ENCODE measurements at regions not wholly inside any gene's neighbourhood (a gene's known extent, or its start where the extent isn't known, plus 50 kb on each side); places are given as distances from the start of the nearest gene placed in this dataset.
"Not testable (repeated sequence)": the region's sequence is repeated elsewhere in the genome, so short reads cannot be mapped to it uniquely, and the experiment has no call there.

DNA sequence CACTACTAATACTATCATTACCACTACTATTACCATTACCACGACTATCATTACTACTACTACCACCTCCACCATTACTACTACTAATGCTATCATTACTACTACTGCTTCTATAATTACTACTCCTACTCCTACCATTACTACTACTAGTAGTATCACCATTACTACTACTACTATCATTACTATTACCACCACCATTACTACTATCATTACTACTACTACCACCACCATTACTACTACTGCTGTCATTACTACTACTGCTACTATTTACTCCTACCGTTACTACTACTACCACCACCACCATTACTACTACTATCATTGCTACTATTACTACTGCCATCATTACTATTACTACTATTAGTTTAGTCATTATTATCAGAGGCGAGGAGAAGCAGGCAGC, 140.9 kb upstream of the KCNJ15 start:
- no peak for DNase-seq

DNA sequence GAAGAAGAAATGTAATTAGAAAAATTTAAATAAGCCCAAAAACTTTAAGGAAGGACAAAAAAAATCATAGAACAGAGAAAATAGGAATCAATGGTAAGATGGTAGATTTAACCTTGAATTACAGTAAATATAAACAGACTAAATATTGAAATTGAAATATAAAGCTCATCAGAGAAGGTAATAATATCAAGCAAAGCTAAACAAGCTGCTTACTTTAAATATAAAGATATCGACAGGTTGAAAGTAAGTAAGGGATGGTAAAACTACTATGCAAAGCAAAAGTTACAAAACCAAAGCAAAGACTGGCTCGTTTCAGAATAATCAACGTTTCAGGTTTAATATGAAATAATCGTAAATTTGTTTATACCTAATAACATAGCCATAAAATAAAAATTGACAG, 137.0 kb upstream of the KCNJ15 start:
- DNase-seq = no peak

DNA sequence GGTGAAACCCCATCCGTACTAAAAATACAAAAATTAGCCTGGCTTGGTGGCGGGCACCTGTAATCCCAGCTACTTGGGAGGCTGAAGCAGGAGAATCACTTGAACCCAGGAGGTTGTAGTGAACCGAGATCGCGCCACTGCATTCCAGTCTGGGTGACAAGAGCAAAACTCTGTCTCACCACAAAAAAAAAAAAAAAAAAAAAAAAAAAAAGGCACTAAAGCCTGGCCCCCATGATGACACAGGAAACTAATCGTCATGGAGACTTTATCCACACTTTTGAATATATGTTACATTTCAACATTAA, 136.2 kb upstream of the KCNJ15 start:
- not testable (repeated sequence) for DNase-seq

DNA sequence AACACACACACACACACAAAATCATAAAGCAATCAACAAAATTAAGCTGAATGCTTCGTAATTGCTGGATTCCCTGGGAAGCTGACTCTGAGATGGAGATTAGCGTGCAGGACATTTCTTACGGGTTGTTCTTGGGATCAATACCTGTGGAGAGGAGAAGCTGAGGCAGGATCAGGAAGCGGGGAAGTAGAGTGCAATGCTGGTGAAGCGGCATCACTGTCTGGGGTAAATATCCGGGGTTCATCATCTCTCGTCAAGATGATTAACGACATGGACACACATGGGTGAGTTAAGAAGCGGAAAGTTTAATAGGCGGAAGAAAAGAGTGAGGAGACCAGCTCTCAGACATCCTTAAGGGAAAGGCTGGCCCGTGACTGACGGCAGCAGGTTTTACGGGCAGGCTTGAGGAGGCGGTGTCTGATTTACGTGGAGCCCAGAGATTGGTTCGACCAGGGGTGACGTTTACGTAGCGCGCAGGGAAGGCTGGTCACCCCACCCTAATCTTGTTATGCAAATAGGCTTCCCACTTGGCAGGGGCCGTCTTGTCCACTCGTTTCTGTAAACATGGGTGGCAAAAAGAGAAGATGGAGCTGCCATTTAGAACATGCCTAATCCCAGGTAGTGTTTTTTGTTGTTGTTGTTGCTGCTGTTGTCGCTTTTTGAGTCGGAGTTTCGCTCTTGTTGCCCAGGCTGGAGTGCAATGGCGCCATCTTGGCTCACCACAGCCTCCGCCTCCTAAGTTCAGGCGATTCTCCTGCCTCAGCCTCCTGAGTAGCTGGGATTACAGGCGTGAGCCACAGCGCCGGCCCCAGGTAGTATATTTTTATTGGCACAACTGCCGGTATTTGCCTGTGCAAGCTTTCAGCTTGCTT, 135.6 kb upstream of the KCNJ15 start:
- no peak for DNase-seq

DNA sequence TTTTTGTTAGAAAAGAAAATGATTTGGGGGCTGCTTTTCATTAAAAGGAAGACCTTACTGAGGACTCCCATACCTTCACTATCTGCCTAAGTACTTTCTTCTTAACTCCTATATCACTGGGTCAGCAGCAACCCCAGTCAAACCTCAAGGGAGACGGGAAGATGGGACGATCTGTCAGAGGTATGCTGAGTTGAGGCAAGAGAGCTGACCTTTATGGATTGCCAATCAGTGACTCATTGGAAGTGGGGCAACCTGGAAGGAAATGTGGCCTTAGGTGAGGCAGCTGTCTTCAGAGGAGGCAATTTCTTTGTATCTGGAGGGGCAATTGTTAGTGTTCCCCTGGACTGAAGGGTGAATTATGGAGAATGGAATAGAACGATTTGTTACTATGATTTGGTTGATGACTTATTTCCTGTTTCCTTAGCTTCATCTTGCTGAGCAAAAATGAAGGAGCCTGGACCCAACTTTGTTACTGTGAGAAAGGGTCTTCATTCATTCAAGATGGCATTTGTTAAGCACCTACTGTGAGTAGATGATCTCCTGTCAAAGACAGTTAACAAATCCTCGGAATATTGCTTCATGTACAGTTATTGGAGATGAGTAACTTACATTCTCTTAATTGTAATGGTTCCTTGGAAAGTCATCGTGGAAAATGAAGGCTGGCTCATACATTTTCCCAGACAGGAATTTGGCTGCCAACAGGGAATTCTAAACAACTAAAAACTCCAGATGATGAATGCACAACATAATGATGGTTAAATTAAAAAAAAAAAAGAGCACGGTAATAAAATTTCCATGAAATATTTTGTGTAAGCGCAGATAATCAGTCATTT, 134.7 kb upstream of the KCNJ15 start:
- no peak for DNase-seq

DNA sequence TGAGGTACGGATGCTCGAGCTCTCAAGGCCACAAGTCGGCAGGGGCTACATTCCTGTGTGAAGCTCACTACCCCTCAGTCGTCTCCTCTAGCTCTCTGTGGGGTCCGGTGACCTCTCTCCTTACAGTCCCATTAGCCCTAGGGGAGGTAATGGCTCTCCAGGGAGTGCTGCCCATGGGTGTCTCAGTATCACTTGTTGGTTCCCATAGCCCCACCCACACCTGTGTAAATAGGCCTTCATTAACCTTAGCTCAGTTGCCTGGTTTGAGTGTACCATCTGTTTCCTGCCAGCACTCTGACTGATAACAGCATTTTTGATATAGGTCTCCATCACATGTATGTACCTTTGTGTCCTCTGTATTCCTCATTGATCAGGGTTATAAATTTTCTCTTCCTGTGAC, 133.2 kb upstream of the KCNJ15 start:
- no peak for DNase-seq

DNA sequence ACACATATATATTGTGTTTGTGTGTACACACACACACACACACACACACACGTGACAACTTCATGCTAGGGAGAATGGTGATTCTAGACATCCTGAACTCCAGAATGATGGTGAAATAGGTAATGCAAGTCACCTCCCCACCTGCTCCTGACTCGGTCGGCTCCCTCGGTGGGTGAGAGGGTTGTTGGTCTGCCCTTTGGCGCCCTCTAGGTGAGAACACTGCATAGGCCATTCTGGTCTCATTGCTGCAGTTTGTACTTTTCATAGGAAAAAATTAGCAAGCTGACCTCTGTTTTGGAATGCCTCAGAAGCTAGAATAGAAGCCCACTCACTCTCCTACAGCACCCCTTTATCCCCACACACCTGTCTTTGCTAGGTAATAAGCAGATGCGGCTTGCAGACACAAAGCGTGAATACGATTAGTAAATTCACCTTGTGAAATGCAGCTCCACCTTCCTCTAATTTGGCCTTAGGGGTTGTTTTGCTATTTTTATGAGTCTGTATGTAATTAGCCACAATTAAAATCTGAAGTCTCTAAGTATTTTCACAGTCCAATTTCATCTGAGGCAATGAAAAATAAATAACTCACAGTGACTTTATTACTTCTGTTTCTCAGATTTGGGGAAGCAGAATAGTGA, 130.0 kb upstream of the KCNJ15 start:
- peak; percentile 52 for DNase-seq

DNA sequence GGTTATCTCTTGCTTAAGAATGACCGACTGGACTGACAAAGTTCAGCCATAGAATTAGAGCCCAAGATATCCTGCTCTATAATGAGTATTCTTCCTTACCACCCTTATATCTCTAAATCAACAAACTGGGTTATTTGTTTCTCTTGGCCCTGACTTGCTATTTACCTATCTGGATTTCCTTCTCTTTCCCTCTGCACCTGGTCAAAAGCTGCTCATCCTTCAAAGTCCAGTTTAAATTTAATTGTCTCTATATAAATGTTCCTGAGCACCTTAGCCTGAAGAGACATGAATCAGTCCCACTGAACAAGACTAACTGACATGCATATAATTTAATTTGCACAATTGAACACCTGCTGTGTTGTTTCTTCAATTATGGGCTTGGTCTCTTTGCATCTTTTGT, 127.1 kb upstream of the KCNJ15 start:
- DNase-seq = no peak

DNA sequence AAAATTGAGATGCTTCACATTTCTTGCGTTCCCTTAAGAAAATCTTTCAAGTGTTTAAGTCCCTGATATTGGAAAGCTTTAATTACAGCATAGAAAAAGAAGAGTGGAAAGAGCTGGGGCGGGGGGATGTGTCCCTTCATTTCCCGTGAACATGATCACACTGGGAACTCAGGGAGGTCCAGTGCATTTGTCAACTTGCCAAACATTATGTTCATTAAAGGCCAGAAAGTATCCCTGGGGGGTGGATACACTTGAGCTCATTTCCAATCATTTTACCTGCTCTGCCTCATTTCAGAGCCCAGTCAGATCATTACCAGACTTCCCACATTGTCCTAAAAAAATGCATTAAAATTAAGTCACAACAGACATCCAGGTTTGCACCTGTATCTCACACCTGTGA, 123.6 kb upstream of the KCNJ15 start:
- no peak for DNase-seq

DNA sequence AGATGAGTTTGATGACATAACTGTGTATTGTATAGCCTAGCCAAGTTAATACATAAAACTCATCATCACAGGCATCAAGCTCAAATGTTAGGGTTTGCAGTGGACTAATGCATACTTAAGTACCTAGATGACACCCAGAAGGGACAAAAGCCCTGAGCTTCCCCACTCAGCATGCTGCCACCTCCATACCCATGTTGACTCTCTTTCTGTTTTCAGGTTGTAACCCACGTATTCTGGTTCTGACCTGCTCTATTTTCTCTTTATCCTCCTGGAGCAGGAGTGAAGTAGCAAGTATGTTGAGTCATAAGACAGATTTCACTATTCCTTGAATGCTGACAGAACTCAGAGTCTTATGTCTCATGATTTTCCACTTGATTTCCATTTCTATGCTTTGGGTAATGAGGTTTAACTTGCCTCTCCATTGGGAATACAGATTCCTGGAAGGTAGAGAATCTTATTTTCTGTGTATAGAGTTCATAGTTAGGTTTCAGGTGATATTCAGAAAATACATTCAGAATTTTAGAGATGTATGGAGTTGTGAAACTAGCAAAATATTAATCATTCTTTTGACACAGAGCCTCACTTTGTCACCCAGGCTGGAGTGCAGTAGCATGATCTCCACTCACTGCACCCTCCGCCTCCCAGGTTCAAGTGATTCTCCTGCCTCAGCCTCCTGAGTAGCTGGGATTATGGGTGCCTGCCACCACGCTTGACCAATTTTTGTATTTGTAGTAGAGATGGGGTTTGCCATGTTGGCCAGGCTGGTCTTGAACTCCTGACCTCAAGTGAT, 122.5 kb upstream of the KCNJ15 start:
- no peak for DNase-seq

DNA sequence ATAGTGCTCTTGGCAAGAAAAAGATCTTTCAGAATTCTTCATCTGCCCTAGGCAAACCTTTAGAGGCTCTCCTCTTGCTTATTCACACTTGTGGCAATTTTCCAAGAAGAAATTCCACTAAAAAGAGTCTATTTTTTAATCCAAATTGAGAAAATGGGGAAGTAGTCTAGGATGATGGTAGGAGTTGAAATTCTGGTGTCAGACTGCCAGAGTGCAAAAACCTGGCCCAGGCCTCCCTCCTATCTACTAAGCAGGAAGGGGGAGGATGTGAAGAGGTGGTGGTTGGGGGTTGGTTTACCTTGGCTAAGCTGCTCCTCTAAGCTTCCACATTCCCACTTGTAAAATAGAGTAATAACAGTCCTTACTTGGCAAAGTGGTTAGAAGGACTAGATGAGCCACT, 120.6 kb upstream of the KCNJ15 start:
- DNase-seq = peak; percentile 37

DNA sequence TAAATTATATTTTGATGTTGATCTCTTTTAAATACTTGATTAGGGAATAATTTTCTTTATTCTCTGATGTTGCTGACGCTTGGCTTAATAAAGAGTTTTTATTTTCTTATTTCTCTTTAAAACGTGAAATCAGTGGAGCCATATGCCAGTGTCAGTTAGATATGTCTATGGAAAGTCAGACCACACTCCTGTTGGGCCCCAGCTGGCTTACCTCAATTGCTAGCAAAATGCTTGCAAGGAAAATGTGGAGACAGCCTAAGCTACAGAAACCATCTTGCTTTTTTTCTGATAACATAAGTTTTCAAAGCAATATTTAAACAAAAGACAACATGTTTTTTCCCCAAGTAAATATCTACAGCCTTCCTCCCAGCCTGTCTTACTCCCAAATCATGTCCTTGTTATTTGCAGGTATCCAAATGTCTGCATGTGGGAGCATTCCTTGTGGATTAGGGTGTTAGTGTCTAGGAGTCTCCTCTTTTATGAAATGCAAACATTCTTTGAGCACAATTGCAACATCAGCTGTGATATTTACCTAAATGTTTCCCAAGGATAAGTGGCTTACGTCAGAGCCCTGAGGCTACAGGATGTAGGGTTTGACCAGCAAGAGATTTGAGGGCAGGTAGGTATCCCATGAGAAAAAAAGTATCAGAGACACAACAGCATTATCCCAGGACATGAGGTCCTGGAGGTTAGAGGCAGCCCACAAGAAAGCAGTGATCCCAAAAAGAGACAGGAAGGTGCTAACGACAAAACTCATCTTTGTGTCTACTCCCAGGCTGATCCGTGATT, 117.2 kb upstream of the KCNJ15 start:
- peak; percentile 63 for DNase-seq

DNA sequence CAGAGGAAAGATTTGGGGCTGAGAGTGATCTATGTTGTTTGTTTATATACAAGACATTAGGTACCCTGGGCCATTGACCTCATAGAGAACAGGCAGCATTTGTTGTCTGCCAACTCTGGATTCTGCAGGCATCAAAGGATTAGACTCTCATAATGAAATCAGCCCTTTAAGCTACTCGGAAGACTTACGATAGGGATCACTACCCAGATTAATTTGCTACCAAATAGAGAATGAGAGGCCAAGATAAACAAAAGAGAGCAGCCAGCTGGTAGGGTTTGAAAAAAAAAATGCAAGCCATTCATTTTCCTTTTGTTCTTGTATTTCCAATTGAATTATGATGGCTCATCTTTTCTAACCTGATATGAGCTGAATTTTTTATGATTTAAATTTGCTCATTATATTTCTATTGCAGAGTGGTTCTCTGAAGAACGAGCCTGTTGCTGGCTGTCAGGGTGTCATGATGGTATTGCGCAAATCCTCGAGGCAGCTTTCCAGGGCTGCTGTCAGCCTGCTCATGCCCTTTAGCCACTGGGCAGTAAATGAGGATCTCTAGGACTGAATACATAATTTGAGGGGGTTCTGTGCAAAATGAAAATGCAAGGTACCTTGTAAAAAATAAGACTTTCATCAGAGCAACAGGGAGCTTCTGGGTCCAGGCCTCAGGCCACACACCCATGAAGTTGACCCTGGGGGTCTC, 116.4 kb upstream of the KCNJ15 start:
- peak; percentile 46 for DNase-seq

DNA sequence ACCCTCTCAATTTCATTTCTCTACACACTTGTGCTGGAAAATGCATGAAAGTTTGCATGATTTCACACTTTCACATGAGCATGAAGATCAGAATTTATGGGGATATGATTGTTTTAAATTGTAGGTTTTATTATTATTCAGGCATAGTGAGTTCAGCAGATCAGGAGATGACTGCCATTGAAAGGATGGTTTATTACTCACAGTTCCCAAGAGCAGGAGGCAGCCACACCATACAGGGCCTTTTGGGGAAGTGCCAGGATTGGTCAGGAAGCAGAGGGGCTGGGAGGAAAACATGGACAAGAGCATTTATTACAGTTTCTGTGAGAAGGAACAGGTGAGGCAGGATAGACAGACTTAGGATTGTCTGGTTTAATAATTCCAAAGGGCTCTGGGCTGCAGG, 114.6 kb upstream of the KCNJ15 start:
- no peak for DNase-seq

DNA sequence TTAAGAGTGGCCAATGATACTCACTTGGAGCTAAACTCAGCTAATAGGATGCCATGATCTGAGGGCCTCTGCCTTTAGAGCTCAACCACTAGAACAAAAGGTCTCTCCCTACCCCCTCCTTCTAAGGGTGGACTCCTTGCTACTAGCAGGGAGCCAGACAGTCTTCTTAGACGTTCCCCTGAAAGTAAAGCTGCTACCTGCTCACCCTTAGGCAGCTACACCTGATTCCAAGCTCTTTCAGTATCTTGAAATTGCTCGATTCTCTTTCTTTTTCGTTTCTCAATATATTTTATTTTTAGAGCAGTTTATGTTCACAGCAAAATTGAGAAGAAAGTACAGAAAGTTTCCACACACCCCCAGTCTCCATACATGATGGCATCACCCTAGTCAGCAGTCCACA, 112.6 kb upstream of the KCNJ15 start:
- DNase-seq = no peak

DNA sequence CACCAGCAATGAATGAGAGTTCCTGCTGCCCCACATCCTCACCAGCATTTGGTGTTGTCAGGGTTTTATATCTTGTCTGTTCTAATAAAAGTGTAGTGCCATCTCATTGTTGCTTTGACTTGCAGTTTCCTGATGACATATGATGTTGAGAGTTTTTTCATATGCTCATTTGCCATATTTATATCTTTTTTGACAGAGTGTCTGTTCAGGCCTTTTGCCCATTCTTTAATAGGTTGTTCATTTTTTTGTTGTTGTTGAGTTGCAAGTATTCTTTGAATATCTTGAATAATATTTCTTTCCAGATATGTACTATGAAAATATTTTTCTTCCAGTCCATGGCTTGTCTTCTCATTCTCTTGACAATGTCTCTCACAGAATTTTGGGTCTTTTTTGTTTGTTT, 111.7 kb upstream of the KCNJ15 start:
- no peak for DNase-seq

DNA sequence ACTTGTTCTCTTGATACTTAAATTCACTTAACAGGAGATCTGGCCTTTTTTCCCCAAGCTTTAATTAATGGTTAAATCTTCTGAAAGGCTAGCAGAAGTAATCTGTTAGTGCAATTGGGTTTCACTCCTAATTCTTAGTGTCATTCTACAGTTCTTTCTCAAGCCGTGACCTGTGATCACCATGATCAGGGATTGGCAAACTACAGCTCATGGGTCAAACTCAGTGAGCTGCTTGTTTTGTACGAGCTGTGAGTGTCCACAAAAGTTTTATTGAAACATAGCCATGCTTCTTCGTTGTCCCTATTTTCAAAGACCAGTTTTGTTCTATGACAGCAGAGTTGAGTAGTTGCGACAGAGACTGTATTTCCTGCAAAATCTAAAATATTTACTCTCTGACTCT, 109.4 kb upstream of the KCNJ15 start:
- no peak for DNase-seq

DNA sequence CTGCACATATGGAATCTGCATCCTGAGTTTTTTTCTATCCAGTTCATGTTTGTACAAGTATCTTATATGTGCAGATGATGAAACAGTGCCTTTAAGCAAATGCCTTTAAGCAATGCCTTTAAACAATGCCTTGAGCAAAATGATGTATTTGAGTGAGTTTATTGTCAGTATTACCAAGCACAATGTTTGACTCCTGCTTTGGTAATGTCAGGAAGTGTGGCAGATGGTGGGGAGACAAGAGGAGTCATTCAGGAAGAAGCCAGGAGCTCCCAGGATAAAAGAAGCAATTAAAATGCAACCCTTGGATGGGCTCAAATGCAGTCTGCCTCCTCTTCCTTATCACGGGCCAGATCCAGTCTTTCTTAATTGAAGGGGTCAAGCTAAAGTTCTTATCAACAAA, 108.7 kb upstream of the KCNJ15 start:
- DNase-seq = peak; percentile 11

DNA sequence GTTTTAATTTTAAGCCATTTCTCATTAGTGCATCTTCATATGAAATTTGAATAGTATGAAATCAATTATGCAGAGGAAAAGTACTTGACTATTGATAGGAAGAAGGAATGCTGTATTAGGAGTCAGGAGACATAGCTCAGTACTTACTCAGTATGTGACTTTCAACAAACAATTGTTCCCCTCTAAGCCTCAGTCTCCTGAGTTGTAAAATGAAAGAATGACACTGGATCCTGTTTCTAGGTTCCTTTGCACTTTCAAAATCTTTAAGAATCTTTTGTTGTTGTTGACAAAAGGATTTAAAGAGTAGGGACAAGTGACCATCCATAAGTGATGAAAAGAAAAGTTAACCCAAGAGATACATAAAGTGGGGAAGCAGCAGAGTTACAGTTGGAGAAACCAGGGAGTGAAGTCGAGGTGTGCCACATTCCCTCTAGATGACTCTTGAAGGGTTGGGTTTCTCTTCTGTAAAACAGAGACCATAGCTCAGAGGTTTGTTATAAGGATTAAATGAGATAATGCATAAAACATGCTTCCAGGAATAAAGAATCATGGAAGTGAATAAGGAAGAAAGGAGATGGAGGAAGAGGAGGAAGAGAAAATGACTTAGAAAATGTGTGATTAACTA, 105.7 kb upstream of the KCNJ15 start:
- DNase-seq = no peak

DNA sequence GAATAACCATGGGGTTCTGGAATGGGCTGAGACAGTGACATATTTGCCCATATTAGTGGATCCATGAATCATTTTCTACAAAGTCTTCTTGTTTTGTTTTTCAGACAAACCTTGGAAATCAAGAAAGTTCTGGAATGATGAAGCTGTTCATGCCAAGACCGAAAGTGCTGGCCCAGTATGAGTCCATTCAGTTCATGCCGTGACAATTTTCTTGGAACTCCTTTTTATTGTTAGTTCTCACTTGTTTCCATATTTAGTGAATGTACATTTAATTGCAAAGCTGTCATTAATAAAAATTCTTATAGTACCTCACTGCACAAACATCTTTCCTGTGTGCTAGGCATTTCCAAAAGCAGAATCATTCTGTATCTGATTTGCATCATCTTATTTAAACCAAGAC, 100.6 kb upstream of the KCNJ15 start:
- DNase-seq = no peak

DNA sequence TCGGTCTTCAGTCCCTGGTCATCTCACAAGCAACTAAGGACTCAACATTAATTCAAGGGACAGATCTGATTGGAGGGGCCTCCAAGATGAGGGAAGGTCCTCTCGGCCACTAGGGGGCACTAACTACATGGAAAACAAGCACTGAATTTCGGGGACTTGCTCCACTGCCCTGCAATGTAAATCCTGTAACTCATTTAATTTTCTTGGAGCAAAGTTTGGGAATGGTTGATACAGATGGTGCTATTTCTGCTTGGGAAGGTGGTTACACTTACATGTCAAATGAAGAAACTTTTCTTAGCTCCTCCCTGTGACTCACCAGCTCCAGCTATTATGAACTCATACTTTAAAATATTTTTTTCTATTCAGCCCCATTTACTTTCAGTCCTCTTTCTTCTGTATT, 97.4 kb upstream of the KCNJ15 start:
- peak; percentile 75 for DNase-seq
